Naive thymus-derived CD8-positive, alpha-beta T cell (primary cell): ENCODE measurements at regions not wholly inside any gene's neighbourhood (a gene's known extent, or its start where the extent isn't known, plus 50 kb on each side); places are given as distances from the start of the nearest gene placed in this dataset.

Source experiments
- ATAC-seq, 2 donors: fragments of 150-1000 bp; cut with Tn5 transposase in 1 of 2; sonication (Bioruptor Pico), chemical (Tn5 transposase) in 1 of 2; 1 replicate in 1 of 2; 2 replicates in 1 of 2; pipeline ENCODE4 v1.10.0; 2021; ENCODE audit warnings: mild to moderate bottlenecking in 2 of 2, moderate library complexity in 2 of 2
- POLR2A ChIA-PET: fragments of 350-600 bp; sonication (Branson Sonifier 250); formaldehyde crosslinking; loops from one replicate; lab custom pipeline; 2021; ENCODE audit warnings: antibody characterized with exemption; lab: Charles Lee
- DNase-seq, 10 donors: peaks; one replicate each; pipeline versions ENCODE4 v3.0.0 to v3.0.0-alpha.2; 2020 to 2022
- H3K27ac Mint-ChIP-seq, 10 donors: one replicate each; pipeline ENCODE4 v1.8.0; 2020 to 2022; ENCODE audit warnings: mild to moderate bottlenecking in 10 of 10, mixed read lengths in 10 of 10, moderate library complexity in 4 of 10, inconsistent platforms in 1 of 10
- H3K27me3 Mint-ChIP-seq, 5 donors: one replicate each; pipeline ENCODE4 v1.8.0; 2021 to 2022; ENCODE audit warnings: mixed read lengths in 5 of 5
- H3K36me3 Mint-ChIP-seq, 3 donors: one replicate each; pipeline ENCODE4 v1.8.0; 2020 to 2022; ENCODE audit warnings: mixed read lengths in 3 of 3, mild to moderate bottlenecking in 2 of 3, inconsistent platforms in 1 of 3
- H3K4me1 Mint-ChIP-seq, 4 donors: one replicate each; pipeline ENCODE4 v1.8.0; 2021 to 2022; ENCODE audit warnings: mixed read lengths in 4 of 4
- H3K4me3 Mint-ChIP-seq, 10 donors: one replicate each; pipeline ENCODE4 v1.8.0; 2020 to 2022; ENCODE audit warnings: mild to moderate bottlenecking in 10 of 10, mixed read lengths in 10 of 10, moderate library complexity in 6 of 10, inconsistent platforms in 1 of 10
- H3K9me3 Mint-ChIP-seq, 9 donors: one replicate each; pipeline ENCODE4 v1.8.0; 2020 to 2022; ENCODE audit warnings: mixed read lengths in 9 of 9, mild to moderate bottlenecking in 3 of 9, inconsistent platforms in 1 of 9, moderate library complexity in 1 of 9

DNA sequence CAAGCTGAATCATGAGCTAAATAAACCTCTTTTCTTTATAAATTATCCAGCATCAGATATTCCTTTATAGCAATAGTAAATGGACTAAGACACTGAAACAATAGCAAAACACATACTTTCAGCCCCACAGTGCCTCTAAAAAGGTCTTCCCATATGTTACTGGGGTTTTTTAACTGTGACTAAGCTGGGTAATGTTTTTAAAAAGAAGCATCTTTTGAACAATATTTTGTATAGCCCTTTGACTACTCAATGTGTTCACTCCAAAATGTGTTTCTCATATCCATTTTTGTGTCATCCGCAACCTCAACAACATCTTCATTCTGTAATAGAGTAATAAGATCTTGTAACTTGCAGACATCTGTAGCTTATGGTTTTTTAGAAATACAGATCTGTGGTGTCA, 218.7 kb upstream of the S100G start:
- DNase-seq (no peak), ATAC-seq (no peak)
- Mint-ChIP-seq H3K36me3 (no peaks in the 10 kb centered on the region), H3K4me3 (no peak overlapping the region), H3K27ac (no peak overlapping the region), H3K9me3 (no peaks in the 10 kb centered on the region), H3K4me1 (peaks cover 2 to 17% (median 12%) of the 10 kb centered on the region in 4 donors), H3K27me3 (no peaks in the 10 kb centered on the region)
- POLR2A ChIA-PET: no interaction called here

DNA sequence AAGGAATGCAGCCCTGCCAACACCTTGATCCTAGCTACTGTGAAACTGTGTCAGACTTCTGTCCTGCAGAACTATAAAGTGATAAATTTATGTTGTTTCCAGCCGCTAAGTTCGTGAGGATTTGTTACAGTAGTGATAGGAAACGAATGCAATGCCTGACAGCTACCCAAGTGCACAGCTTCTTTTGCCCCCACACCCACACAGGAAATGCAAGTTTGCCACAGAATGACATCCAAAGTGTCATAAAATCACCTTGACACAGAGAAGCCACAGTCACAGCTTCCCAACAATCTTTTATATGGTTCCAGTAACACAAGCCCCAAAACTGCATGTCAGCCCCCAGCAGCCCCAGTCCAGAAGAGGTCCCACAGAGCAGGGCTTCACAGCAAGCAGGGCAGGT, 216.9 kb upstream of the S100G start:
- Mint-ChIP-seq H3K27ac (peak overlapping the region in 6 of 10 donors; percentile 42 to 82 (median 68)), H3K36me3 (no peaks in the 10 kb centered on the region), H3K4me1 (peaks cover 2 to 19% (median 12%) of the 10 kb centered on the region in 4 donors), H3K4me3 (peak overlapping the region in 8 of 10 donors; percentile 7 to 45 (median 34)), H3K9me3 (no peaks in the 10 kb centered on the region), H3K27me3 (no peaks in the 10 kb centered on the region)
- POLR2A ChIA-PET: no interaction called here
- ATAC-seq (peak in 1 of 2 donors; percentile 81), DNase-seq (peak in 3 of 10 donors; percentile 10 to 41 (median 35))

GRCh38 chrX:16435399-16435986, 214.5 kb upstream of the S100G start:
- no peaks in the 10 kb centered on the region for H3K9me3 Mint-ChIP-seq
- H3K4me1 Mint-ChIP-seq: peaks cover 2 to 19% (median 12%) of the 10 kb centered on the region in 4 donors
- ATAC-seq (no peak), DNase-seq (no peak)
- no peaks in the 10 kb centered on the region for H3K36me3 Mint-ChIP-seq
- H3K4me3 Mint-ChIP-seq: no peak overlapping the region
- POLR2A ChIA-PET: no interaction called here
- peak overlapping the region in 1 of 10 donors; percentile 31 for H3K27ac Mint-ChIP-seq
- no peaks in the 10 kb centered on the region for H3K27me3 Mint-ChIP-seq

DNA sequence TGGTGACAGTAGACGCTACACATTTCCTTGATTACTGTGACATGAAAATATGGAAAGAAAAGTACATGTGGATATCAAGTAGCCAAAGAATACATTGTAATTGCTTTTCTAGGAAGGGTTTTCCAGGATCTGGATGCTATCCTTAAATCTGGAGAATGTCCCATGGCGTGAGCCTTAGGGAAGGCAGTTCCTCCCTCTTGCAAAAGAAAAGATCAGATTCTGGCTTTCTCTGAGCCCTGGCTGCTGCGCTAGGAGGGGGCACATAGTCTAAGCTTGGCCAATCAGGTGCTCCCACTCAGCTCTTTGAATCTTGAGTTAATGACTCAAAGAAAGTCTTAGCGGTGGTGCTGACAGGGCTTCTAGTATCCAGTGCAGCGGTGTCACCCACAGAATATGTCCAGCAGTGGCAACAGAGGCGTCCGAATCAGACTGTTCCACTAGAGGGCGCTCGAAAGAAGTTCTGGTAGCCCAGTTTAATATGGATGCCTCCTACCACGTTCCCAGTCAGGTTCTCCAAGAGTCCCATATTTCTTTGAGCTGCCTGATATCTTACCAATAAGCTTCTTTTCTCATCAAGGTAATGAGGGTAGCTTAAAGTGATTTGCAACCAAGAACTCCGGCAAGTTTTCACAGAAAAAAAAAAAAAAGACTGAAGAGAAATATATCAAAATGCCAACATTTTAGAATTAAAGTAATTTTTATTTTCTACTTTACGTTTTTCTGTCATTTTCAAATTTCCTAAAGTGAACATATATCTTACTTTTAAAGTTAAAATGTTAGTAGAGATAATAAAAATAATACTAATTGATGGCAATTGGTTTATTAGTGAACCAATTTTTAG, 213.4 kb upstream of the S100G start:
- H3K27me3 Mint-ChIP-seq: no peaks in the 10 kb centered on the region
- DNase-seq: peak; percentile 17 to 73 (median 44)
- H3K27ac Mint-ChIP-seq: peak overlapping the region in 1 of 10 donors; percentile 41
- POLR2A ChIA-PET: interaction anchor here (0.6 kb wide), 1 partner anchor 9 kb away, joined by 5 read pairs; no protein-coding TSS in a partner anchor
- peak; percentile 53 to 67 for ATAC-seq
- H3K9me3 Mint-ChIP-seq: no peaks in the 10 kb centered on the region
- H3K4me1 Mint-ChIP-seq: peaks cover 2 to 19% (median 12%) of the 10 kb centered on the region in 4 donors
- no peaks in the 10 kb centered on the region for H3K36me3 Mint-ChIP-seq
- H3K4me3 Mint-ChIP-seq: no peak overlapping the region

DNA sequence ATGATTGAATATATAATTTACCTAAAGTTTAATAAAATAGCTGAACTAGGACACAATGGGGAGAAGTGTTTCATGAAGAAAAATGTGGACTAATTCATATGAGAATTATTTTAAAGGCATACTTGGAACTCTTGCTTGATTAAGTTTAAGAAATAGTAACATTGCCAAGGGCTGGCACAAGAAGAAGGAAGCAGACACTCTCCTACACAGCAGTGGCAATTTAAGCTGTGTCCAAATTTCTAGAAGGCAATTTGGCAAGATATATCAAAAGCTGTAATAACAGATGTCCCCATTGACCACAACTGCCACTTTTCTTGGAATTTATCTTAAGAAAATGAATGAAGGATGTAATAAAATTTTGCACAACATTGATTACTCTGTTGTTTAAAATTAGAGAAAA, 209.5 kb upstream of the S100G start:
- H3K4me1 Mint-ChIP-seq: peaks cover 0 to 3% (median 0%) of the 10 kb centered on the region in 4 donors
- ATAC-seq: no peak
- POLR2A ChIA-PET: no interaction called here
- no peak overlapping the region for H3K27ac Mint-ChIP-seq
- no peak for DNase-seq
- H3K4me3 Mint-ChIP-seq: no peak overlapping the region
- H3K27me3 Mint-ChIP-seq: no peaks in the 10 kb centered on the region
- H3K36me3 Mint-ChIP-seq: no peaks in the 10 kb centered on the region
- H3K9me3 Mint-ChIP-seq: no peaks in the 10 kb centered on the region

- Mint-ChIP-seq H3K36me3 (no peaks in the 10 kb centered on the region), H3K27ac (no peak overlapping the region), H3K4me1 (peaks cover 5 to 20% (median 15%) of the 10 kb centered on the region in 4 donors), H3K4me3 (no peak overlapping the region), H3K9me3 (no peaks in the 10 kb centered on the region), H3K27me3 (no peaks in the 10 kb centered on the region)
- no peak for ATAC-seq
- POLR2A ChIA-PET: no interaction called here
- no peak for DNase-seq
Observed at GRCh38 chrX:16444353-16444752, 205.6 kb upstream of the S100G start.

DNA sequence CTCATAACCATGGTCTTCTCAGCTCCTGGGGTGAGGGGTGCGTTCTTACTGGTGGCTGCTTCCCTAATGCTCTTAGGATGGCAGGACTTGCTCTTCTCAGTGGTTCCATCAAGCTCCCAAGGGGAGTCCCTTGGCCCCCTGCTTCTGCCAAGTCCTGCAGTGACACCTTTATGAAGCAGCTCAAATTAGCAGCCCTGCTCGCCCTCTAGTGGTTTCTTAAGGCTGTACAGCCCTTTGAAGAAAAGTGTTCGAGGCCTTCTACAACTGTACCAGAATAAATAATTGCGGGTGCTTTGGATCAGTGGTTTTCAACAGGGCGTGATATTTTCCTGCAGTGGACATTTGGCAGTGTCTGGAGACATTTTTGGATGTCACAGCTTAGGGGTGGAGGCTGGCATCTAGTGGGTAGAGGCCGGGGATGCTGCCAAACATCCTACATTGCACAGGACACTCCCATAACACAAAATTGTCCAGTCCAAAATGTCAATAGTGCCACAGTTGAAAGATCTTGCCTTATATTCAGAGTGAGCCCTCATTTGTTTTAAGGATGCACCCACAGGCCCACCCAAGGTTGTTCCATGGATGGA, 204.7 kb upstream of the S100G start:
- no peaks in the 10 kb centered on the region for H3K9me3 Mint-ChIP-seq
- H3K4me1 Mint-ChIP-seq: peaks cover 5 to 21% (median 15%) of the 10 kb centered on the region in 4 donors

DNA sequence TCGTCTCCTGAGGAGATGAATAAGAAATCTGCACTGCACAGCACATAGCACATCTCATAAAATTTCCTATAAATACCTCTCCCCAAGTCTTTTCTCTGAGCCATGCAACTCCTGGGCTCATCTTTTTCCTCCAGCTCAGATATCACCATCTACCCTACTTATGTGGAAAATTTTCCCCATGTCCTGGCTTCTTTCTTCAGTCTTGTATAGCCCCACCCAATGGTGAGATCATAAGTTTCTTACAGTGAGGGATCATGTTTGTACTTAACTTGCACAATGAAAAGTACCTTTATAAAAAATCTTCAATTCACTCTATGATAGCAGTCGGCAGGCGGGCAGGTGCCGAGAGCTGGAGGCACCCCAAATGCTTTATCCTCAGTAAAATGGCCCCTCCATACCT, 198.6 kb upstream of the S100G start:
- no peak for ATAC-seq
- no peaks in the 10 kb centered on the region for H3K27me3 Mint-ChIP-seq
- no peak overlapping the region for H3K4me3 Mint-ChIP-seq
- H3K4me1 Mint-ChIP-seq: peaks cover 5 to 21% (median 15%) of the 10 kb centered on the region in 4 donors
- H3K27ac Mint-ChIP-seq: no peak overlapping the region
- POLR2A ChIA-PET: no interaction called here
- no peaks in the 10 kb centered on the region for H3K9me3 Mint-ChIP-seq
- no peaks in the 10 kb centered on the region for H3K36me3 Mint-ChIP-seq
- no peak for DNase-seq

More for the DNA sequence above, 204.7 kb upstream of the S100G start:
- POLR2A ChIA-PET: no interaction called here
- ATAC-seq: peak; percentile 53 to 61
- DNase-seq: peak in 9 of 10 donors; percentile 5 to 60 (median 22)
- no peaks in the 10 kb centered on the region for H3K27me3 Mint-ChIP-seq
- H3K27ac Mint-ChIP-seq: no peak overlapping the region
- H3K36me3 Mint-ChIP-seq: no peaks in the 10 kb centered on the region
- H3K4me3 Mint-ChIP-seq: no peak overlapping the region

- H3K4me1 Mint-ChIP-seq: no peaks in the 10 kb centered on the region
- ATAC-seq (no peak), DNase-seq (no peak)
- no peak overlapping the region for H3K4me3 Mint-ChIP-seq
- no peaks in the 10 kb centered on the region for H3K9me3 Mint-ChIP-seq
- POLR2A ChIA-PET: no interaction called here
- H3K27me3 Mint-ChIP-seq: no peaks in the 10 kb centered on the region
- no peak overlapping the region for H3K27ac Mint-ChIP-seq
- H3K36me3 Mint-ChIP-seq: no peaks in the 10 kb centered on the region
Observed at GRCh38 chrX:16454926-16455325, 195.0 kb upstream of the S100G start.

GRCh38 chrX:16457239-16457638, 192.7 kb upstream of the S100G start:
- no peak overlapping the region for H3K27ac Mint-ChIP-seq
- POLR2A ChIA-PET: no interaction called here
- H3K4me3 Mint-ChIP-seq: no peak overlapping the region
- no peaks in the 10 kb centered on the region for H3K36me3 Mint-ChIP-seq
- DNase-seq (no peak), ATAC-seq (no peak)
- H3K27me3 Mint-ChIP-seq: no peaks in the 10 kb centered on the region
- H3K4me1 Mint-ChIP-seq: peaks cover 0 to 2% (median 0%) of the 10 kb centered on the region in 4 donors
- H3K9me3 Mint-ChIP-seq: no peaks in the 10 kb centered on the region

GRCh38 chrX:16458208-16458607, 191.8 kb upstream of the S100G start:
- peaks cover 0 to 2% (median 0%) of the 10 kb centered on the region in 4 donors for H3K4me1 Mint-ChIP-seq
- no peaks in the 10 kb centered on the region for H3K36me3 Mint-ChIP-seq
- no peaks in the 10 kb centered on the region for H3K27me3 Mint-ChIP-seq
- DNase-seq (no peak), ATAC-seq (no peak)
- no peak overlapping the region for H3K27ac Mint-ChIP-seq
- POLR2A ChIA-PET: no interaction called here
- H3K9me3 Mint-ChIP-seq: no peaks in the 10 kb centered on the region
- H3K4me3 Mint-ChIP-seq: no peak overlapping the region

- Mint-ChIP-seq H3K4me3 (no peak overlapping the region), H3K27me3 (no peaks in the 10 kb centered on the region), H3K36me3 (peaks cover 0 to 3% (median 0%) of the 10 kb centered on the region in 3 donors), H3K4me1 (peaks cover 0 to 2% (median 0%) of the 10 kb centered on the region in 4 donors), H3K27ac (no peak overlapping the region), H3K9me3 (no peaks in the 10 kb centered on the region)
- POLR2A ChIA-PET: no interaction called here
- ATAC-seq (no peak), DNase-seq (no peak)
Observed at GRCh38 chrX:16459008-16459407, 190.9 kb upstream of the S100G start.

DNA sequence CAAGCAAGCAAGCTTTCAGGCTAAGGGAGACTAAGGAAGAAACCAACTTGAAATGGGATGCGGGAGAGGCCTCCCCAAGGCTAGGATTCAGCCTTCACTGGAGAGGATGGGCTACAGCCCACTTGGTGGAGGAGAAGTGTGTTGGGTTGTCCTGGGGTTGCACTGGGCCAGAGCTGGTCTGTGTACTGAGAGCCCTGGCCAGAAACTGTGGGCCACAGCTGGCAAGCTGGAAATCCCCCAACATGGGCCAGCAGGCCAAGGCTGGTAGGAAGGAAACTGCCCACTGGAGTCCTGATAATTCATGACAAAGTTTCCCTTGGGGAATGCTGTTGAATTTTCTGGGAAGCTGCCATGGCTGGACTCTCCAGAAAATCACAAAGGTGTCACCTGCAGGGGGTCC, 188.0 kb upstream of the S100G start:
- Mint-ChIP-seq H3K27ac (no peak overlapping the region), H3K27me3 (no peaks in the 10 kb centered on the region), H3K4me3 (no peak overlapping the region), H3K36me3 (peaks cover 0 to 3% (median 0%) of the 10 kb centered on the region in 3 donors), H3K4me1 (peaks cover 0 to 2% (median 0%) of the 10 kb centered on the region in 4 donors), H3K9me3 (no peaks in the 10 kb centered on the region)
- DNase-seq (no peak), ATAC-seq (no peak)
- POLR2A ChIA-PET: no interaction called here
